SHP77 (cell line): ENCODE measurements at regions not wholly inside any gene's neighbourhood (a gene's known extent, or its start where the extent isn't known, plus 50 kb on each side); places are given as distances from the start of the nearest gene placed in this dataset.

Experiments used
- DNase-seq, 2 experiments: peaks; one replicate each; lab custom pipeline; 2025; lab: John Stamatoyannopoulos, UW

DNA sequence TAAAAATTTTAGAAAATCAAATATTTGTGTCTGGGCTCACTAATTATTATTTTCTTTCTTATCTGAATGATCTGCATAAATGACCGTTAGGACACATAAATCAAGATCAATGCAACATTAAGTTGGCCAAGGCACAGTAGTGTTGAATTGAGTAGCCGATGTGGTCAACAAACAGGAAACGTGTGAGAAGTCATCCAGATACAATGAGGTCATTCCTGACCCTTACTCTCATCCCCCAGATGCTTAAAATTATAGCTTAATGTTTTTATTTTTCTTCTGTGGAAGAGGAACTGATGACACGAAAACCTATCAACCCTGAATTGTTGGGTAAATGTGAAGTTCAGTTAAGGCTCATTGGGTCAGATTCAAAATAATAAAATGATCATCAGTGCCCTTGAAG is 222.9 kb downstream of the RFC3 start:
- DNase-seq, result no peak

DNA sequence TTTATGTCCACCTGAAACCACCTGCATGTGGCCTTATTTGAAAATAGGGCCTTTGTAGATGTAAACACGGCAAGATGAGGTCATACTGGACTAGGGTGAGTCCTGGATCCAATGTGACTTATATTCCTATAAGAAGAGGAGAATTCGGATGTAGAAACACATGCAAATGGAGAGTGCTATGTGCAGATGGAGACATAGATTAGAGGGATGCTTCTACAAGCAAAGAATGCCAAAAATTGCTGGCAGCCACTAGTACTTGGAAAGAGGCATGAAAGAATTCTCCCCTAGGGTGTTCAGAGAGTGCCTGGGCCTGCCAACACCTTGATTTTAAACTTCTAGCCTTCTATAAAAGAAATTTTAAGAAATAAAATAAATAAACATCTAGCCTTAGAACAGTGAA is 226.1 kb downstream of the RFC3 start:
- no peak for DNase-seq

GRCh38 chr13:34044660-34045080 is 226.7 kb downstream of the RFC3 start:
- no peak for DNase-seq

DNA sequence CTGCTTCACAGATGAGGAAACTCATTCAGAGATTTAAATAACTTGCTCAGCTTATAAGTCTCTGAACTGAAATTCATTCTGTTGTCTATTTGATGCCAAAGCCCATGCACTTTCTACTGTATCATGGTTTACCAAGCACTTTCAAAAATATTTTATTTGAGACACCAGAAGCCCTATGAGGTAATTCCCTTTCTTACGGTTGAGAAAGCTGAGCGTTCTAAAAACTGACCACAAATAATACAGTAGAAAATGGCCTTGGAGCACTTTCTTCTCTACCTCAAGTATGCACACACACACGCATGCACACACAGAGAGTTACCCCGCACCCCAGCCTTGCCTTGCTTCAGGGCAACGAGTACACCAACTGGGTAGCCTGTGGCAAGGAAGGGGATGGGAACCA is 228.5 kb downstream of the RFC3 start:
- DNase-seq, result no peak

- DNase-seq, result no peak
Observed at GRCh38 chr13:34048652-34049051, 230.7 kb downstream of the RFC3 start.

- DNase-seq, result no peak
Observed at GRCh38 chr13:34056733-34057258, 238.8 kb downstream of the RFC3 start.

- DNase-seq, result no peak
Observed at GRCh38 chr13:34064456-34065205, 246.7 kb downstream of the RFC3 start.

DNA sequence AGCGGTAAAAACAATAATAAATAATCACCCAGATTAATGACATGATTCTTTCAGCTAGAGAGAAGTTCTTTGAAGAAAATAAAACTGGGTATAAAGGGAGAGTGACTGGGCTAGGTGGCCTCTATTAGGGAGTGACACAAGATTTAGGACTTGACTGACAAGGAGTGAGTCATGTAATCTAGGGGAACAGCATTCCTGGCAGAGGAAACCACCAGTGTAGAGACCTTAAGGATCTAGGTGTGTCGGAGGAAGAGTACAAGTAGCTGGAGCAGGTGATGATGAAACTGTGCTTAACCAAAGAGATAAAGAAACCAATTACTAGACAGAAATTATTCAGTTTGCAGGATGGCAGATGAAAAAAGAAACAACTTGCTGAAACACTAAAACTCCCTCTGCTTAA is 248.0 kb downstream of the RFC3 start:
- DNase-seq, result no peak

DNA sequence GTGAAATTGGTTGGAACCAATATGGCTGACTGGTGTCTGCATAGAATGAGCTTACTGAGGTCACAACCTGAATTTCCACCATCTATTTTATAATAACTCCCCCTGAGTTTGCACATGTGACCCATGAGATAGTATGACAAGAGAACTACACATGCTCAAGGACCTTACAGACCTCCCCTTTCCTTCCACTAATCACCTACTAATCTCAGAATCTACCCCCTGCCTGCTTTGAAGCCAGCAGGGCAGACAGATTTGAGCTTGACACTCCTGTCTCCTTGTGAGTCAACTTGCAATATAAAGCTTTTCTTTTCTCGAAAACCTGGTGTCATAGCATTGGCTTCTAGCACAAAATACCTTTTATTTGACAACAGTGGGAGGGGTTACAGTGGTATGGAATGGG is 248.4 kb downstream of the RFC3 start:
- no peak for DNase-seq

DNA sequence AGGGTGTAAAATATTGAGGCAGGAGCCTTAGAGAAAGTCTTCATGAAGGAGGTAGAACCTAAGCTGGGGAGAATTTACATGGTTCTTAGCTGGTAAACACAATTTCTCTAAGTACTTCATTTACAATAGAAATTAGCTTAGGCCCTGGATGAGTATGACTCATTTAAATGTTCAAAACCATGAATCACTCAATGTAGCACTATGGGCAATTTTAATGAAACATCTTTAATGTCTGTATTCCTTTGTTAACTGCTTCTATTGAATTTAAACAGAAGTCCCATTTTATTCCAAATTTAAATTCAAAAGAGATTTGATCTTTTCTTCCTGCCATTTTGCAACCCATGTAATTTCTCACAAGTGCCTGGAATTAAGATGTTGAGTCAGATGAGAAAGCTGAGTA is 252.1 kb downstream of the RFC3 start:
- DNase-seq, result no peak

DNA sequence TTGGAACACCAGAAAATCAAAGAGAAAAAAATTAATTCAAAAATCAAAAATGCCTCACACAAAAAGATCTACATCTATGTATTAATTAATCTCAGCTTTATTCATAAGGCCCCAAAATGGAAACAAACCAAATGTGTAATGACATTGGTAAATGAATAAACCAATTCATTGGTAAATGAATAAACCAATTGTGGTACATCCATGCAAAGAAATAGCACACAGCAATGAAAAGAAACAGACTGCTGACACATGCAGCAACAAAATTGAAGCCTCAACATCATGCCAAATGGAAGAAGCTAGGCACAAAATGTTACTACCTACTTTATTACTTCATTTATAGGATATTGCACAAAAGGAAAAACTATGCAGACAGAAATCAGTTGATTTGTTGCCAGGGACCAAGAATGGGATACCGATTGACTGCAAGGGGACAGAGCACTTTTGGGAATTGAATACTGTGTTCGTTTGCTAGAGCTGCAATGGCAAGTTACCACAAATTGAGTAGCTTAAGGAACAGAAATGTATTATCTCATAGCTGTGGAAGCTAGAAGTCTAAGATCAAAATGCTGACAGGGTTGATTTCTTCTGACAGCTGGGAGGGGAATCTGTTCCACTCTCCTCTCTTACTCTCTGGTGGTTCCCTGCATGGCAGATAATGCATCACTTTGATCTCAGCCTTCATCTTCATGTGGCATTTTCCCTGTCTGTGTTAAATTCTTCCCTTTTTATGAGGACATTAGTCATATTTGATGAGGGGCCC is 252.8 kb downstream of the RFC3 start:
- no peak for DNase-seq

DNA sequence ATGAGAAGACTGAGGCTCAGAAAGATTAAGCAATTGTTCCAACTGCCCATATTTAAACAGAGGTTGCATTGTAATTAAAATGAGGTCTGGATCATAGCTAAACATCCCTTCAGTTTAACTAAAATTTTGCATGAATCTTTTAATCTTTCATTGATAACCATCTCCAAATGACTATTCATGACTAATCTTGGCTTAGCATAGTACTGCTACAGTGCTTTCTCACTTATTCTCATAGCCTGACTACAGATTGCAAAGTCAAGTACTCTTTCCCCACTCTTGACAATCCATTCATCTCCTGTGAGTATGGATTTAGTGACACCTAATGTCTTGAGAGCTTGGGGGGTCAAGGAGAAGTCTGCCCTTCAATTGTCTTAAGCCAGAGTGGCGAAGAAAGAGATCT is 258.4 kb downstream of the RFC3 start:
- no peak for DNase-seq

- peak; percentile 10 to 12 for DNase-seq
Observed at GRCh38 chr13:34076943-34077703, 259.2 kb downstream of the RFC3 start.

- no peak for DNase-seq
Observed at GRCh38 chr13:34078334-34078999, 260.5 kb downstream of the RFC3 start.

GRCh38 chr13:34085204-34085603 is 267.3 kb downstream of the RFC3 start:
- no peak for DNase-seq

DNA sequence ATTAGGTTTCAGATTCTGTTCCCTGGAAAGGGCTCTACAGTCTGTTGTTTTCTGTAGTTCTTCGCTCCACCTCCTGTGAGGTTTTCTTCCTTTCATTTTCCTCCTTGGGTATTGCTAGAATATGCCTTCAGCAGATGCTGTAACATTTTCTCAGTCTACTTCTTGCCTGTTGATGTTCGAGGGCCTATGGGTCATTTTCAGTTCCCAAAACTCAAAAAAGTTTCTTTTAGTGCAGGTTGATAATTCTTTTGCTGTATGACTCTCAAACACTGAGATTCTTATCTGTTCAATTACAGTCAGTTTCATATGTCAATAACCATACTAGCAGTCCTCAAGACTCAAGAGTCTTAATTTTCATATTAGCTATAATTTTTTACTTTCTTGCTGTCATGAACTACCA is 268.3 kb downstream of the RFC3 start:
- no peak for DNase-seq

DNA sequence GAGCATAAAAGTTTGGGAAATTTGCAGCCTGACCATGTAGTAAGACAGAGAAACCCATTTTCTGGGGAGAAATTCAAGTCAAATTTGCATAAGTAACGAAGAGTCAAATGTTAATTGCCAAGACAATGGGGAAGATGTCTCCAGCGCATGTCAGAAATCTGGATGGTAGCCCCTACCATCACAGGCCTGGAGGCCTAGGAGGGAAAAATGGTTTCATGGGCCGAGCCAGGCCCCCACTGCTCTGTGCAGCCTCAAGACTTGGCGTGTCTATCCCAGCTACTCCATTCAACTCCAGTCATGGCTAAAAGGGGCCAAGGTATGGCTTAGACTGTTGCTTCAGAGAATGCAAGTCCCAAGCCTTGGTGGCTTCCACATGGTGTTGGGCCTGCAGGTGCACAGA is 269.8 kb downstream of the RFC3 start:
- no peak for DNase-seq

DNA sequence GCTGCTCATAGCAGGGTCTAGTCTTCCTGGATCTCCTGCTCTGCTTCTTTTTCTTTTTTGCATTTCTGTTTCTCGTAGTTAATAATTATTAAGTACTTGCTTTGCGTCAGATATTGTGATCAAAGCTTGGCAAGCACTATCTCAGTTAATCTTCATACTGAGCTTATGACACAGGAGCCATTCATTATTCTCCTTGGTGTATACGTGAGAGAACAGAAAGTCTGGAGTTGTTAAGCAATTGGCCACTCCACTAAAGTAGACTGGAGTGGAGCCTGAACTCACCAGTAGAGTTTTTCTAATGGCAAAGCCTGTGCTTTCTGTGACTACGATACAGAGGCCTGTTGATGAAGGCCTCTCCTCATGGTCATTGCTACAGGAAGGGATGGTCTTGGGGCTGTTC is 285.9 kb downstream of the RFC3 start:
- no peak for DNase-seq

DNA sequence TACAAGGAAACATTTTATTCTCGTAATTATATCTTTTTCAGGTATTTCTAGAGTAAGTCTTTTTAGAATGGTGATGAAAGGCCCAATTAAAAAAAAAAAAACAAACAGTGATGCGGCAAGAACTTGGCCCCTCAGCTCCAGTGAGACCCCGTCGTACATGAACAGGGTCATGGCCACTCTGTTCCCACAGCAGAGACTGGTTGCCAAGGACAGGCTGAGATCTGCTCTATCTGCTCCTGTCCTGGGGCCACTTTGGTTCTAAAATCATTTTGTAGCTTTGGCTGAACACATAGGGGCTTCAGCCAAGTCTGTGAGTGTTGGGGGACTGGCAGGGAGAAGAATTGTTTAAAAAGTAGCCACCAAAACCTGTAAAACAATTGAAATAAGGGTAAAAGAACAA is 286.9 kb downstream of the RFC3 start:
- no peak for DNase-seq

DNA sequence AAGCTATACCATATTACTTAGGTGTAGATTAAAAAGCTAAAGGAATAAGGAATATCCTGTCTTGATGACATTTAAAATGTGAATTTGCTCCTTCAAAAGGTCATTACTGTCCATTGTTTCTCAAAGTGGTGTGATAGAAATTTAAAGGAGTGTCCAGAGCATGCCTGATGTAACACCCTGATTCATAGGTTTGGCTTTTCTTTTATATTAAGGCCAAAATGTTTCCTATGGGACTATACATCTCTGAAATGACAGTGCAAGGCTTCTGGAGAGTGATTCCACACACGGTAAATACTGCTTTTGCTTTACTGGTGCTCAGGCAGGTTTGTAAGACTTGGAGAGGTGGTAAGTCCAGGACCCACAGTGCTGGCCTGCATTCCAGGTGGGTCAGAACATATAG is 289.9 kb downstream of the RFC3 start:
- DNase-seq, result no peak

DNA sequence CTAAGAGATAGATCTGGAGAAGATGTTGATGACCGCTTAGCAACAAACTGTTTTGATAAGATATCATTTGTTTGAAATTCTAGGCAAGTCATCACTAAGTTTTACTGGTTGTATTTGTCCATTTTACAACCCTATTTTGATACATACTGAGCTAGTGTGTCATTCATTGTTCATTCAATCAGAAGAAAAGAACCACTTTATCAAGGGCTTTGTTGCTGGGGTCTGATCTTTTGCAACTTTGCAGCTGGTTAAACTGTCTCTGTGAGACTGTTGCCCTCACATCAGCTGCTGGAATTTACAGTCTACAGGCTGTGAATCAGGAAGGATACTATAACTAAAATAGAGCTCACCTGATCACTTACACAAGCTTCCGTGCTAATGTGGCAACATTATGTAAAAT is 290.5 kb downstream of the RFC3 start:
- DNase-seq, result no peak

GRCh38 chr13:34114581-34114980 is 296.6 kb downstream of the RFC3 start:
- no peak for DNase-seq
